K562 (cell line): ENCODE measurements at regions not wholly inside any gene's neighbourhood (a gene's known extent, or its start where the extent isn't known, plus 50 kb on each side); places are given as distances from the start of the nearest gene placed in this dataset.

ENCODE experiments used
- ATAC-seq: fragments of 200-7000 bp; cut with Tn5 transposase; 3 replicates; pipeline ENCODE4 v1.9.1; 2020; ENCODE audit warnings: moderate library complexity
- BruUV-seq: library from RNA; stranded (reverse); fragments of 400-500 nt; replicated peaks from 2 replicates; lab custom pipeline; 2021; lab: Mats Ljungman, UMichigan
- CTCF ChIA-PET: fragments of 300-600 bp; formaldehyde crosslinking; extraction: SDS; loops from one replicate; lab custom pipeline; 2021; ENCODE audit warnings: low intra/inter-chr PET ratio; lab: Yijun Ruan, JAX
- POLR2A ChIA-PET: fragments of 300-600, 350-650 bp; sonication (Branson Sonifier 250); formaldehyde crosslinking; extraction: SDS; loops from one replicate; lab custom pipeline; 2021; ENCODE audit warnings: antibody characterized with exemption, inconsistent platforms; lab: Yijun Ruan, JAX
- DNase-seq, 4 experiments: peaks; one replicate each; pipeline versions ENCODE4 v3.0.0 to v3.0.0-alpha.2; 2011 to 2018; ENCODE audit warnings: low spot score in 3 of 4, mixed read lengths in 3 of 4; ENCODE audit errors: extremely low read depth in 1 of 4
- FAIRE-seq: peaks from 2 replicates; lab custom pipeline; 2011; peaks lifted over from hg19 to GRCh38; lab: Jason Lieb, UNC
- H2AFZ ChIP-seq: 2 replicates; pipeline ENCODE4 v1.6.0; 2011; ENCODE audit warnings: low read depth, low read length, control low read depth, inconsistent platforms
- H3K27ac ChIP-seq: fragments of 200-600 bp; 3 replicates; pipeline ENCODE4 v1.8.0; 2011; ENCODE audit warnings: low read depth, mild to moderate bottlenecking, control low read depth, inconsistent platforms, low read length, moderate library complexity, mixed read lengths; ENCODE audit errors: extremely low read depth
- H3K27me3 ChIP-seq, 2 experiments: fragments of 300-600 bp in 1 of 2; 2 replicates in 1 of 2; 3 replicates in 1 of 2; pipeline versions ENCODE4 v1.6.0 to v1.8.0; 2011; ENCODE audit warnings: inconsistent platforms in 2 of 2, low read length in 2 of 2, mild to moderate bottlenecking in 1 of 2, mixed read lengths in 1 of 2, moderate library complexity in 1 of 2; ENCODE audit not compliant: control insufficient read depth in 2 of 2, insufficient read depth in 2 of 2
- H3K36me3 ChIP-seq: fragments of 300-600 bp; 3 replicates; pipeline ENCODE4 v1.8.0; 2011; ENCODE audit warnings: mild to moderate bottlenecking, low read length, inconsistent platforms; ENCODE audit not compliant: control insufficient read depth, insufficient read depth
- H3K4me1 ChIP-seq, 2 experiments: fragments of 200-600 bp in 1 of 2; replicated peaks in 1 of 2; 2 replicates in 1 of 2; 3 replicates in 1 of 2; pipeline versions ENCODE4 v1.5.1 to v1.8.0; 2011; ENCODE audit warnings: inconsistent platforms in 2 of 2, low read length in 2 of 2, mild to moderate bottlenecking in 1 of 2, mixed read lengths in 1 of 2, moderate library complexity in 1 of 2; ENCODE audit not compliant: control insufficient read depth in 2 of 2, insufficient read depth in 2 of 2
- H3K4me2 ChIP-seq: 2 replicates; pipeline ENCODE4 v1.6.1; 2011; ENCODE audit warnings: low read length, control low read depth, inconsistent platforms, mixed read lengths; ENCODE audit not compliant: insufficient read depth
- H3K4me3 ChIP-seq: fragments of 200-600 bp; sonication (generic), shearing (Covaris generic); 2 replicates; pipeline ENCODE4 v1.5.1; 2016; ENCODE audit warnings: control low read depth, inconsistent platforms
- H3K79me2 ChIP-seq: fragments of 200-600 bp; 3 replicates; pipeline ENCODE4 v1.8.0; 2011; ENCODE audit warnings: low read length, inconsistent platforms; ENCODE audit not compliant: control insufficient read depth, insufficient read depth
- H3K9ac ChIP-seq, 2 experiments: 2 replicates each; pipeline versions ENCODE4 v1.6.0 to v1.6.1; 2011; ENCODE audit warnings: low read depth in 2 of 2, low read length in 2 of 2, control low read depth in 1 of 2, inconsistent platforms in 1 of 2, mild to moderate bottlenecking in 1 of 2, mixed read lengths in 1 of 2; ENCODE audit not compliant: insufficient read depth in 1 of 2
- H3K9me1 ChIP-seq: one replicate; pipeline ENCODE4 v1.6.0; 2011; ENCODE audit warnings: inconsistent platforms, mild to moderate bottlenecking, low read length, moderate library complexity; ENCODE audit not compliant: control insufficient read depth, insufficient read depth
- H3K9me3 ChIP-seq: replicated peaks from 2 replicates; pipeline ENCODE4 v1.5.1; 2011; ENCODE audit warnings: low read depth, low read length, inconsistent platforms; ENCODE audit not compliant: control insufficient read depth, insufficient read depth
- H4K20me1 ChIP-seq: replicated peaks from 2 replicates; pipeline ENCODE4 v1.6.1; 2011; ENCODE audit warnings: low read length, inconsistent platforms, mixed read lengths; ENCODE audit not compliant: control insufficient read depth, insufficient read depth
- ARID1B ChIP-seq: fragments of 450-650 bp; IDR thresholded peaks from 2 replicates; pipeline ENCODE4 v1.6.1; 2016; ENCODE audit warnings: antibody characterized with exemption, mild to moderate bottlenecking, inconsistent platforms
- ATF4 ChIP-seq: fragments of 450-650 bp; formaldehyde crosslinking; IDR thresholded peaks from 2 replicates; pipeline ENCODE4 v1.4.0; 2022; ENCODE audit warnings: mild to moderate bottlenecking, moderate library complexity
- BRD9 ChIP-seq: fragments of 450-650 bp; IDR thresholded peaks from 2 replicates; pipeline ENCODE4 v1.6.1; 2018; ENCODE audit warnings: low read depth; ENCODE audit not compliant: partially characterized antibody
- CBFA2T2 ChIP-seq: fragments of 450-650 bp; conservative IDR thresholded peaks from 2 replicates; pipeline ENCODE4 v1.6.1; 2017; ENCODE audit warnings: mild to moderate bottlenecking
- FOSL1 ChIP-seq: fragments of 200-800 bp; sonication (Bioruptor generic); conservative IDR thresholded peaks from 2 replicates; pipeline ENCODE4 v1.6.1; 2016; ENCODE audit warnings: missing genetic modification characterization, missing compliant biosample characterization
- FOXM1 ChIP-seq, 2 experiments: fragments of 450-650 bp in 1 of 2; sonication (generic) in 1 of 2; formaldehyde crosslinking in 1 of 2; IDR thresholded peaks; 2 replicates each; pipeline versions ENCODE4 v1.6.1 to v1.9.0; 2017 to 2022; ENCODE audit warnings: low read depth in 2 of 2, mild to moderate bottlenecking in 2 of 2, missing genetic modification reagents in 1 of 2, moderate library complexity in 1 of 2
- HOXB6 ChIP-seq: fragments of 250-450 bp; sonication (Bioruptor Pico); IDR thresholded peaks from 2 replicates; pipeline ENCODE4 v1.5.1; 2022; ENCODE audit warnings: mild to moderate bottlenecking, borderline replicate concordance
- KLF16 ChIP-seq: IDR thresholded peaks from 2 replicates; pipeline ENCODE4 v1.6.1; 2016; ENCODE audit warnings: antibody characterized with exemption
- MTA2 ChIP-seq: fragments of 450-650 bp; IDR thresholded peaks from 2 replicates; pipeline ENCODE4 v1.6.1; 2016; ENCODE audit warnings: low read depth
- NR4A1 ChIP-seq, 2 experiments: fragments of 250-450 bp in 1 of 2; fragments of 450-650 bp in 1 of 2; sonication (Bioruptor Pico) in 1 of 2; IDR thresholded peaks; 2 replicates each; pipeline versions ENCODE4 v1.4.0 to v1.6.1; 2016 to 2020; ENCODE audit warnings: mild to moderate bottlenecking in 2 of 2, missing compliant biosample characterization in 1 of 2, missing genetic modification characterization in 1 of 2, moderate library complexity in 1 of 2
- PML ChIP-seq: IDR thresholded peaks from 2 replicates; pipeline ENCODE4 v1.6.1; 2012; ENCODE audit warnings: low read length, inconsistent platforms
- POLR2AphosphoS5 ChIP-seq: IDR thresholded peaks from 2 replicates; pipeline ENCODE4 v1.6.1; 2011; ENCODE audit warnings: mild to moderate bottlenecking, low read depth, low read length, moderate library complexity; ENCODE audit not compliant: control insufficient read depth, insufficient read depth
- SMARCA4 ChIP-seq: fragments of 450-650 bp; IDR thresholded peaks from 2 replicates; pipeline ENCODE4 v1.6.1; 2016
- SMARCA5 ChIP-seq: fragments of 450-650 bp; IDR thresholded peaks from 2 replicates; pipeline ENCODE4 v1.6.1; 2016
- SMARCE1 ChIP-seq: fragments of 450-650 bp; IDR thresholded peaks from 2 replicates; pipeline ENCODE4 v1.7.1; 2016; ENCODE audit warnings: mild to moderate bottlenecking
- SOX6 ChIP-seq: fragments of 450-650 bp; IDR thresholded peaks from 2 replicates; pipeline ENCODE4 v1.6.1; 2014; ENCODE audit warnings: mild to moderate bottlenecking
- STAT5A ChIP-seq: IDR thresholded peaks from 2 replicates; pipeline ENCODE4 v1.6.1; 2012; ENCODE audit warnings: low read length, inconsistent platforms, borderline replicate concordance
- TAL1 ChIP-seq: fragments of 450-650 bp; IDR thresholded peaks from 2 replicates; pipeline ENCODE4 v1.6.1; 2016; ENCODE audit warnings: mild to moderate bottlenecking
- TEAD1 ChIP-seq, 2 experiments: fragments of 450-650 bp in 1 of 2; sonication (generic) in 1 of 2; formaldehyde crosslinking; IDR thresholded peaks; 2 replicates each; pipeline versions ENCODE4 v1.4.0 to v1.8.0; 2020 to 2022; ENCODE audit warnings: mild to moderate bottlenecking in 2 of 2, missing genetic modification reagents in 1 of 2
- ZKSCAN3 ChIP-seq: fragments of 250-450 bp; sonication (Bioruptor Pico); IDR thresholded peaks from 2 replicates; pipeline ENCODE4 v1.4.0; 2020
- ZKSCAN8 ChIP-seq: fragments of 200-800 bp; sonication (Bioruptor generic); IDR thresholded peaks from 2 replicates; pipeline ENCODE4 v1.6.1; 2016; ENCODE audit warnings: missing genetic modification characterization, missing compliant biosample characterization
- ZNF282 ChIP-seq: sonication (generic); formaldehyde crosslinking; IDR thresholded peaks from 2 replicates; pipeline ENCODE4 v1.8.1; 2023; ENCODE audit warnings: missing genetic modification reagents
- ZNF395 ChIP-seq: fragments of 200-800 bp; sonication (Bioruptor generic); IDR thresholded peaks from 2 replicates; pipeline ENCODE4 v1.6.1; 2017; ENCODE audit warnings: missing genetic modification characterization, missing compliant biosample characterization
- ZNF561 ChIP-seq: fragments of 450-650 bp; formaldehyde crosslinking; conservative IDR thresholded peaks from 2 replicates; pipeline ENCODE4 v1.4.0; 2020; ENCODE audit warnings: mild to moderate bottlenecking, moderate library complexity
- ZNF589 ChIP-seq: fragments of 200-800 bp; sonication (Bioruptor generic); IDR thresholded peaks from 2 replicates; pipeline ENCODE4 v1.6.1; 2016; ENCODE audit warnings: low read depth, missing genetic modification characterization, missing compliant biosample characterization
- WGBS: fragments of 100-300 bp; shearing (Covaris generic); methylation state at CpG from one replicate; pipeline ENCODE4 v1.1.6; 2016; ENCODE audit warnings: low coverage, mixed read lengths; ENCODE audit not compliant: insufficient coverage; ENCODE audit errors: missing lambda C conversion rate; 5-methylcytosine and 5-hydroxymethylcytosine counted together
- in situ Hi-C: fragments of 300-500 bp; cut with MboI; formaldehyde crosslinking; loops from 4 replicates; pipeline ENCODE4 v1.15.0; 2018; ENCODE audit warnings: inconsistent platforms, mixed read lengths
- intact Hi-C: fragments of 100-400 bp; cut with micrococcal nuclease; formaldehyde crosslinking; loops from 2 replicates; pipeline ENCODE4 v1.14.2; 2022

GRCh38 chr5:115463983-115464382, 80.6 kb downstream of the FEM1C start:
- in situ Hi-C loops (no loop called here), intact Hi-C loops (no loop called here)
- Histone ChIP-seq H3K9me3 (no peaks in the 10 kb centered on the region), H3K79me2 (no peaks in the 10 kb centered on the region), H3K4me1 (no peaks in the 10 kb centered on the region), H3K4me2 (no peak overlapping the region), H3K36me3 (no peaks in the 10 kb centered on the region), H3K27me3 (no peaks in the 10 kb centered on the region), H3K9ac (no peak overlapping the region), H2AFZ (no peak overlapping the region), H3K27ac (no peak overlapping the region), H3K9me1 (no peaks in the 10 kb centered on the region), H4K20me1 (no peaks in the 10 kb centered on the region), H3K4me3 (no peak overlapping the region)
- DNase-seq, result peak in 2 of 4 experiments; percentile 18 to 28
- CTCF ChIA-PET, result no interaction called here
- WGBS, result 0% methylated on average over 1 of the region's 1 CpG
- POLR2A ChIA-PET, result interaction anchor here (0.6 kb wide), 1 partner anchor 9 kb away, joined by 3 read pairs; no protein-coding TSS in a partner anchor
- peak; percentile 49; the same call in 2 of the 3 replicates for ATAC-seq
- no TSS peak for BruUV-seq
- FAIRE-seq, result peak; percentile 51
- TF ChIP-seq ZKSCAN8 (CRISPR knock-in tag) (peak; percentile 69), PML (peak; percentile 89), SMARCA5 (no peak), NR4A1 (CRISPR knock-in tag; IDR thresholded peaks at IDR 0.05) (no peak), NR4A1 (tag; IDR thresholded peaks at IDR 0.05) (peak; percentile 76; the same call in 1 of the 2 replicates), FOXM1 (IDR thresholded peaks at IDR 0.05; ENCODE audit: low read depth) (peak; percentile 64; the same call in 1 of the 2 replicates), FOXM1 (CRISPR knock-in tag; IDR thresholded peaks at IDR 0.05; ENCODE audit: low read depth) (no peak), TAL1 (peak; percentile 91), BRD9 (no peak), SMARCA4 (peak; percentile 49; the same call in 1 of the 2 replicates), MTA2 (peak; percentile 86), ATF4 (peak; percentile 43; the same call in 1 of the 2 replicates), ZNF395 (CRISPR knock-in tag) (peak; percentile 73; the same call in 1 of the 2 replicates), KLF16 (peak; percentile 73), FOSL1 (peak; percentile 74), STAT5A (peak; percentile 73; the same call in 1 of the 2 replicates), ZKSCAN3 (CRISPR knock-in tag) (no peak), SMARCE1 (0 out of 2 replicates have a peak, but pooled peaks have one; percentile 36), ARID1B (peak; percentile 90), ZNF561 (CRISPR knock-in tag) (no peak), ZNF589 (0 out of 2 replicates have a peak, but pooled peaks have one; percentile 40), SOX6 (peak; percentile 32; the same call in 1 of the 2 replicates), TEAD1 (CRISPR knock-in tag; IDR thresholded peaks at IDR 0.05) (peak in 1 of 2 experiments; percentile 77; a peak in 1 of 4 replicates), CBFA2T2 (peak; percentile 92), HOXB6 (CRISPR knock-in tag) (no peak), ZNF282 (CRISPR knock-in tag) (no peak), POLR2AphosphoS5 (peak; percentile 84)
